ENCODE measurements at regions not wholly inside any gene's neighbourhood (a gene's known extent, or its start where the extent isn't known, plus 50 kb on each side); places are given as distances from the start of the nearest gene placed in this dataset.
A peak's percentile ranks its signal among the peaks of the same experiment; 100 is the strongest.

DNA sequence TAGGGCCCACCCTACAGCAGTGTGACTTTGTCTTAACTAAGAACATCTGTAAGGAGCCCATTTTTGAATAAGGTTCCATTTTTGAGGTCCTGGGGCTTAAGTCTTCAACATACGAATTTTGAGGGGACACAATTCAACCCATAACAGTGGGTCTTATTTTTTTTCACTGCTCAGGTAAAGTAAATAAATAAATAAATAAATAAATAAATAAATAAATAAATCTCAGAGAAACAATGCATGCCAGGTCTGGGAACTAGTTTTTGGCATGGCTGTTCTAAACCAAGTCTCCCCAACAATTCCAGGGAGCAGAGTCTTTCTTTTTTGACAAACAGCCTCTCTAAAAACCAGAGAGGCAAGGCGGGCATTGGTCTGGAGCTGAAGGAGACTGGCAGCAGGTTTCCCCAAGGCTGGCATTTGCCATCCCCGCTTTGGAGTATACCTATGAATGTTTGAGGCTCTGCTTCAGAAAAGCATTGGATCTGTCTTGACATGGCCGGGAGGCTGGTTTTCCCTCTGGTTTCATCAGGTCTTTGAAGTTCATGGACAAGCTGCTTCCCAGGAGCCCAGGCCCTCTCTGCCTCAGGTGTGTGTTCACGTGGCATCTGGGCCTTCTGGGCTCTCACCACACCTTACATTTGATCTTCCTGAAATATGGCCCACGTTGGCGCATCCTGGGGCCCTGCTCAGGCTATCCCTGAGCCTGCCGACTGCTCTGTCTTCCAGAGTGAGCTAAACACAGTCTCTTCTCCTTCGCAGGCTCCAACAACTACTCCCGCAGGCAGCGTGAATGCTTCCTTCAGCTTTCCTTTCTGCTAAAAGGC, 545.2 kb downstream of the BCL11B start (continued):
- TF ChIP-seq, protein P1, sequence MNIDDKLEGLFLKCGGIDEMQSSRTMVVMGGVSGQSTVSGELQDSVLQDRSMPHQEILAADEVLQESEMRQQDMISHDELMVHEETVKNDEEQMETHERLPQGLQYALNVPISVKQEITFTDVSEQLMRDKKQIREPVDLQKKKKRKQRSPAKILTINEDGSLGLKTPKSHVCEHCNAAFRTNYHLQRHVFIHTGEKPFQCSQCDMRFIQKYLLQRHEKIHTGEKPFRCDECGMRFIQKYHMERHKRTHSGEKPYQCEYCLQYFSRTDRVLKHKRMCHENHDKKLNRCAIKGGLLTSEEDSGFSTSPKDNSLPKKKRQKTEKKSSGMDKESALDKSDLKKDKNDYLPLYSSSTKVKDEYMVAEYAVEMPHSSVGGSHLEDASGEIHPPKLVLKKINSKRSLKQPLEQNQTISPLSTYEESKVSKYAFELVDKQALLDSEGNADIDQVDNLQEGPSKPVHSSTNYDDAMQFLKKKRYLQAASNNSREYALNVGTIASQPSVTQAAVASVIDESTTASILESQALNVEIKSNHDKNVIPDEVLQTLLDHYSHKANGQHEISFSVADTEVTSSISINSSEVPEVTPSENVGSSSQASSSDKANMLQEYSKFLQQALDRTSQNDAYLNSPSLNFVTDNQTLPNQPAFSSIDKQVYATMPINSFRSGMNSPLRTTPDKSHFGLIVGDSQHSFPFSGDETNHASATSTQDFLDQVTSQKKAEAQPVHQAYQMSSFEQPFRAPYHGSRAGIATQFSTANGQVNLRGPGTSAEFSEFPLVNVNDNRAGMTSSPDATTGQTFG (tag by site-specific recombination; IDR thresholded peaks at IDR 0.05; ENCODE audit: borderline replicate concordance), result no peak
- TF ChIP-seq ZNF133 (tag by site-specific recombination; IDR thresholded peaks at IDR 0.05) (no peak), HOXC10 (CRISPR knock-in tag; IDR thresholded peaks at IDR 0.05) (no peak), ZIC2 (tag by site-specific recombination; IDR thresholded peaks at IDR 0.05) (no peak), KLF1 (tag by site-specific recombination; IDR thresholded peaks at IDR 0.05) (no peak), ZNF292 (tag by site-specific recombination; IDR thresholded peaks at IDR 0.05; ENCODE audit: borderline replicate concordance, low read depth) (no peak), GFI1B (tag by site-specific recombination; IDR thresholded peaks at IDR 0.05) (no peak), ZNF555 (tag by site-specific recombination; conservative IDR thresholded peaks at IDR 0.05) (peak; percentile 54), ZNF623 (tag by site-specific recombination; IDR thresholded peaks at IDR 0.05) (peak; percentile 37; the same call in 1 of the 2 replicates), ZNF140 (tag by site-specific recombination; IDR thresholded peaks at IDR 0.05) (peak; percentile 41; the same call in 1 of the 2 replicates), ZNF776 (tag by site-specific recombination; IDR thresholded peaks at IDR 0.05; ENCODE audit: borderline replicate concordance) (no peak), ZNF664 (tag by site-specific recombination; IDR thresholded peaks at IDR 0.05) (0 out of 2 replicates have a peak, but pooled peaks have one; percentile 16), ZNF610 (tag by site-specific recombination; IDR thresholded peaks at IDR 0.05; ENCODE audit: borderline replicate concordance) (no peak), ZNF416 (tag by site-specific recombination; IDR thresholded peaks at IDR 0.05) (no peak), ZNF132 (tag by site-specific recombination; IDR thresholded peaks at IDR 0.05; ENCODE audit: borderline replicate concordance) (no peak), ZNF707 (tag by site-specific recombination; IDR thresholded peaks at IDR 0.05) (no peak), PATZ1 (tag by site-specific recombination; IDR thresholded peaks at IDR 0.05) (no peak), BCL11A (tag by site-specific recombination; IDR thresholded peaks at IDR 0.05; ENCODE audit: low read depth) (no peak), ZNF426 (tag by site-specific recombination; IDR thresholded peaks at IDR 0.05) (peak; percentile 57), ZNF792 (tag by site-specific recombination; IDR thresholded peaks at IDR 0.05) (no peak), ZBTB8A (tag by site-specific recombination; IDR thresholded peaks at IDR 0.05) (0 out of 2 replicates have a peak, but pooled peaks have one; percentile 26), HOXD13 (CRISPR knock-in tag; IDR thresholded peaks at IDR 0.05; ENCODE audit: borderline replicate concordance) (no peak), FEZF1 (tag by site-specific recombination; IDR thresholded peaks at IDR 0.05) (no peak), ZNF585B (tag by site-specific recombination; IDR thresholded peaks at IDR 0.05) (no peak), YY1 (tag by site-specific recombination; IDR thresholded peaks at IDR 0.05) (no peak), RBAK (tag by site-specific recombination; IDR thresholded peaks at IDR 0.05) (no peak)
- TF ChIP-seq, protein P2, sequence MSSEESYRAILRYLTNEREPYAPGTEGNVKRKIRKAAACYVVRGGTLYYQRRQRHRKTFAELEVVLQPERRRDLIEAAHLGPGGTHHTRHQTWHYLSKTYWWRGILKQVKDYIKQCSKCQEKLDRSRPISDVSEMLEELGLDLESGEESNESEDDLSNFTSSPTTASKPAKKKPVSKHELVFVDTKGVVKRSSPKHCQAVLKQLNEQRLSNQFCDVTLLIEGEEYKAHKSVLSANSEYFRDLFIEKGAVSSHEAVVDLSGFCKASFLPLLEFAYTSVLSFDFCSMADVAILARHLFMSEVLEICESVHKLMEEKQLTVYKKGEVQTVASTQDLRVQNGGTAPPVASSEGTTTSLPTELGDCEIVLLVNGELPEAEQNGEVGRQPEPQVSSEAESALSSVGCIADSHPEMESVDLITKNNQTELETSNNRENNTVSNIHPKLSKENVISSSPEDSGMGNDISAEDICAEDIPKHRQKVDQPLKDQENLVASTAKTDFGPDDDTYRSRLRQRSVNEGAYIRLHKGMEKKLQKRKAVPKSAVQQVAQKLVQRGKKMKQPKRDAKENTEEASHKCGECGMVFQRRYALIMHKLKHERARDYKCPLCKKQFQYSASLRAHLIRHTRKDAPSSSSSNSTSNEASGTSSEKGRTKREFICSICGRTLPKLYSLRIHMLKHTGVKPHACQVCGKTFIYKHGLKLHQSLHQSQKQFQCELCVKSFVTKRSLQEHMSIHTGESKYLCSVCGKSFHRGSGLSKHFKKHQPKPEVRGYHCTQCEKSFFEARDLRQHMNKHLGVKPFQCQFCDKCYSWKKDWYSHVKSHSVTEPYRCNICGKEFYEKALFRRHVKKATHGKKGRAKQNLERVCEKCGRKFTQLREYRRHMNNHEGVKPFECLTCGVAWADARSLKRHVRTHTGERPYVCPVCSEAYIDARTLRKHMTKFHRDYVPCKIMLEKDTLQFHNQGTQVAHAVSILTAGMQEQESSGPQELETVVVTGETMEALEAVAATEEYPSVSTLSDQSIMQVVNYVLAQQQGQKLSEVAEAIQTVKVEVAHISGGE (tag by site-specific recombination; conservative IDR thresholded peaks at IDR 0.05; ENCODE audit: low read depth), result peak; percentile 56
- TF ChIP-seq, protein P3, sequence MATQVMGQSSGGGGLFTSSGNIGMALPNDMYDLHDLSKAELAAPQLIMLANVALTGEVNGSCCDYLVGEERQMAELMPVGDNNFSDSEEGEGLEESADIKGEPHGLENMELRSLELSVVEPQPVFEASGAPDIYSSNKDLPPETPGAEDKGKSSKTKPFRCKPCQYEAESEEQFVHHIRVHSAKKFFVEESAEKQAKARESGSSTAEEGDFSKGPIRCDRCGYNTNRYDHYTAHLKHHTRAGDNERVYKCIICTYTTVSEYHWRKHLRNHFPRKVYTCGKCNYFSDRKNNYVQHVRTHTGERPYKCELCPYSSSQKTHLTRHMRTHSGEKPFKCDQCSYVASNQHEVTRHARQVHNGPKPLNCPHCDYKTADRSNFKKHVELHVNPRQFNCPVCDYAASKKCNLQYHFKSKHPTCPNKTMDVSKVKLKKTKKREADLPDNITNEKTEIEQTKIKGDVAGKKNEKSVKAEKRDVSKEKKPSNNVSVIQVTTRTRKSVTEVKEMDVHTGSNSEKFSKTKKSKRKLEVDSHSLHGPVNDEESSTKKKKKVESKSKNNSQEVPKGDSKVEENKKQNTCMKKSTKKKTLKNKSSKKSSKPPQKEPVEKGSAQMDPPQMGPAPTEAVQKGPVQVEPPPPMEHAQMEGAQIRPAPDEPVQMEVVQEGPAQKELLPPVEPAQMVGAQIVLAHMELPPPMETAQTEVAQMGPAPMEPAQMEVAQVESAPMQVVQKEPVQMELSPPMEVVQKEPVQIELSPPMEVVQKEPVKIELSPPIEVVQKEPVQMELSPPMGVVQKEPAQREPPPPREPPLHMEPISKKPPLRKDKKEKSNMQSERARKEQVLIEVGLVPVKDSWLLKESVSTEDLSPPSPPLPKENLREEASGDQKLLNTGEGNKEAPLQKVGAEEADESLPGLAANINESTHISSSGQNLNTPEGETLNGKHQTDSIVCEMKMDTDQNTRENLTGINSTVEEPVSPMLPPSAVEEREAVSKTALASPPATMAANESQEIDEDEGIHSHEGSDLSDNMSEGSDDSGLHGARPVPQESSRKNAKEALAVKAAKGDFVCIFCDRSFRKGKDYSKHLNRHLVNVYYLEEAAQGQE (tag by site-specific recombination; IDR thresholded peaks at IDR 0.05), result 0 out of 2 replicates have a peak, but pooled peaks have one; percentile 19
